NCI-H128 (cell line): ENCODE measurements at regions not wholly inside any gene's neighbourhood (a gene's known extent, or its start where the extent isn't known, plus 50 kb on each side); places are given as distances from the start of the nearest gene placed in this dataset.

Experiments used
- DNase-seq: peaks from one replicate; lab custom pipeline; 2025; ENCODE audit not compliant: unreplicated experiment; lab: John Stamatoyannopoulos, UW

DNA sequence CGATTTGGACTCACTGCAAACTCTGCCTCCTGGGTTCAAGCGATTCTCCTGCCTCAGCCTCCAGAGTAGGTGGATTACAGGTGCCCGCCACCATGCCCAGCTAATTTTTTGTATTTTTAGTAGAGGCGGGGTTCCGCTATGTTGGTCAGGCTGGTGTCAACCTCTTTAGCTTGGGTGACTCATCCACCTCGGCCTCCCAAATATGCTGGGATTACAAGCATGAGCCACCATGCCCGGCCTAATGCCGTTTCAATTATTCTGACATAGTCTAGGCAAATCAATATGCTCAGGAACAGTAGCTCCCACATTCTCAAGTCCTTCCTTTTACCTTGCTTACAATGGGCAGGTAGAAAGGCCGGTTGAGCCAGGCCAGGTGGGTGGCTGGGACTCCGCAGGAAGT is 82.0 kb upstream of the EEA1 start:
- no peak for DNase-seq

- DNase-seq: no peak
Measured at GRCh38 chr12:93015871-93016751, 87.0 kb upstream of the EEA1 start.

GRCh38 chr12:93016752-93017350 is 87.8 kb upstream of the EEA1 start:
- DNase-seq: no peak

GRCh38 chr12:93018610-93019009 is 89.5 kb upstream of the EEA1 start:
- DNase-seq: no peak

DNA sequence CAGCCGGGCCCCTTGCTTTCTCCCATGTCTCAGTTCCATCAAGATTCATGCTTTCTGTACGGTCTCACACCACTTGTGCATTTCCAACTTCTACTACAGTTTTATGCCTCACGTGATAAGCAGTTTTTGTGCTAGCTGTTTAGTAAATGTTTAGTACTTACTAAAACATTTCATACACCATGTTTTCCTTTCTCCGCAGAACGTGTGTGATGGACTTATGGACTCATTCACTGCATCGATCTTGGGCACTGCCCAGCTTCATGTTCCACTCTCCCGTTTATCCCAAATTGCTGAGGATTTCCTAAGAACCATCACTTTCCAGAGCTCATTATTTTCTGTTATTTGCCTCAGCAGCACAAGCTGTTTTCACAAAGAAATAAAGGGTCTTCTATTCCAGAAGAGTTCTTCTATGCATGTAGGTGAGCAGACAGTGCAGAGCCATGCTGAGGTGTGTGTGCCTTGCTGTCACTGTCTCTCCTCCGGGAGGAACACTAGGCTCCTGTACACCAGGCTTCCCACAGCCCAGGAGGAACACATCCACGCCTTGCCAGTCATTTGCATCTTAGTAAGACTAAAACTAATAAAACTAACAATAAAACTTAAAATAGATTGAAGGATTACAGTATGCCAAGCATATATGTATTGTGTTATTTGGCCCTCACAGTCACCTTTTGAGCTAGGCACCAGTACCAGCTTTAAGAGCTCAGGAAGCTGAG is 90.3 kb upstream of the EEA1 start:
- DNase-seq: no peak

- DNase-seq: no peak
Measured at GRCh38 chr12:93019975-93020630, 91.0 kb upstream of the EEA1 start.

DNA sequence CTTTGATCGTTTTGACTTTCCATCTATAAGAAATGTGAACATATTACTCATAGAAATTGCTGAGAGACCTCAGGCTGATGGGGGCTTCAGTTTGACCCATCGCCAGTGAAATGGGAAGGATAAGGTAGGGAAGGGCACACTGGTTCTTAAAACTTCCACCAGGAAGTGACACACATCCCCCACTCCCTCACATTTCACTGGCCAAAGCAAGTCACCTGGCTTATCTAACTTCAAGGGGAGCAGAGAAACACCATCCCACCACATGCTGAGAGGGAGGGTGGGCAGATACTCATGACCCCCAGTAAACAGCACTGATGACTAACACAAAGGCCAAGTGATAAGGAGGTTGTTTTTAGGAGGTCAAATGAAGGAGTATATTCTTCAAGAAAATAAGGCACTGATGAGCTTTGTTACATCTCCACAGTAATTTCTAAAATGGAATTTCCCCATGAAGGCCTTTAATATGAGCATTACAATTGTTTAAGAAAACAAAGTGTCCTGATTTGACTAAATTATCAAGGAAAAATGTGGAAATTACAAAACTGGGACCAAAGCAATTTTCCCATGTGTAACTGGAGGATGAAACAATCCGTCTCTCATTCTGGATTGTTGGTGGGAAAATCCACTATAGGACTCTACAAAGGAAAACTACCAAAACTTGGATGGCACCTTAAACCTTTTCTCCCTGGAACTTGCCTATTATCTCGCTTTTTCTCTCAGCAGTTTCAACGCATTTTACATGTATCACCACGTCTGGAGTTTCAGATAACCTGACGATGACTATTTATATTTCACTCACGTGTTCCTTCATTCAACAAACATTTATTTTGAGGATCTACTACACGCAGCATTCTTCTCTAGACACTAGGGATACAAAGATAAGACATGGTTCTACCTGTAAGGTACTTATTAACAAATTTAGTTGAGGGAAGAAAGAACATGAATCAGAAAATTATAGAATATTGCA is 91.8 kb upstream of the EEA1 start:
- DNase-seq: no peak

- no peak for DNase-seq
Measured at GRCh38 chr12:93022603-93023340, 93.7 kb upstream of the EEA1 start.

DNA sequence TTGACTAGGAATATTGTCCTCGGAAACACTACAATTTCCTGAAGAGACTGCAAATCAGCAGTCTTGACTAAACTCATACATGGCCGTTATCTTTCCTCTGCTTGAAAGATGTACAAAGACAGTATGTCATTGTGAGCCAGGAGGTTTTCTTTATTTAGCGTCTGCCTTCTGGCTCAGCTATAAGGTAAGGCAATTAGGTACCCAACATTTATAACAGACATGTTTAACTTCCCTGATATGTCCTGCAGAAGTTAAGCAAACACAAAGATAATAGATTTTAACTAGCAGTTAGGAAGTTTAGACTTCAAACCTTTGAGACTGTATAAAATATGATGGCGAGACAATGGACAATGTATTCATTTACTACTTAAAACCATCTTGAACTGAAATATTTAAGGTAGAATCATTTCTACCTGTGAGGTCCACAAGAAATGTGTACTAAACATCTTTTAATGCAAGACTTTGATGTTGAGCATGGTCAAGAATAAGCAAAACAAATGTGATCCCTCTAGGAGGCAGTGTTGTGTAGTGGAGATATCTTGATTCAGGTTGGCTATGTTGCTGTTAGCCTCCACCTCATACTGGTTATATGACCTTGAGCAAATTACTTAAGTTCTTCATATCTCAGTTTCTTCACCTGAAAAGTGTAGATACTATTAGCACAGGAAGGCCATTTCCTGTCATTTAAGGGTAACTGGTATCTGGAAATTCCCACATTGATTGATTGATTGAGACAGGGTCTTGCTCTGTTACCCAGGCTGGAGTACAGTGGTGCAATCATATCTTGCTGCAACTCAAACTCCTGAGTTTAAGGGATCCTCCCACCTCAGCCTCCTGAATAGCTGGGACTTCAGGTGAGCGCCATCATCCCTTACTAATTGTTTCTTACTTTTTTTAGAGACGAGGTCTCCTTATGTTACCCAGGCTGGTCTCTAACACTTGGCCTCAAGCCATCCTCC is 96.3 kb upstream of the EEA1 start:
- DNase-seq: no peak

DNA sequence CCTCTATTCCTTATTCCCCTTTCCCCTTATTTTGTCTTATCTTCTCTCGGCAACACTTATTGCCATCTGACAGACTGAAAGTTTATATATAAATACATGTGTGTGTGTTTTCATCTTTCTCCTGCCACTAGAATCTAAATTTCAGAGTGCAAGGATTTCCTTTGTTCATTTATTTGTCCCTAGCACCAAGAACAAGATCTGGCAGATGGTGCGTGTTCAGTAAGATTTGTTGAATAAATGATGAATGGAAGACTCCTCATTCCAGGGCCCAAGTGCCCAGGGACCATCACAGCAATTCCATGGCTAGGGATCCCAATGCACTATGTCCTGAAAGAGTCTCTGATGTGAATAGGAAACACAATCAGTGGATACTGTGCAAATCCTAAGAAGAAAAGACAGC is 97.9 kb upstream of the EEA1 start:
- no peak for DNase-seq

- no peak for DNase-seq
Measured at GRCh38 chr12:93029091-93029490, 100.0 kb upstream of the EEA1 start.

DNA sequence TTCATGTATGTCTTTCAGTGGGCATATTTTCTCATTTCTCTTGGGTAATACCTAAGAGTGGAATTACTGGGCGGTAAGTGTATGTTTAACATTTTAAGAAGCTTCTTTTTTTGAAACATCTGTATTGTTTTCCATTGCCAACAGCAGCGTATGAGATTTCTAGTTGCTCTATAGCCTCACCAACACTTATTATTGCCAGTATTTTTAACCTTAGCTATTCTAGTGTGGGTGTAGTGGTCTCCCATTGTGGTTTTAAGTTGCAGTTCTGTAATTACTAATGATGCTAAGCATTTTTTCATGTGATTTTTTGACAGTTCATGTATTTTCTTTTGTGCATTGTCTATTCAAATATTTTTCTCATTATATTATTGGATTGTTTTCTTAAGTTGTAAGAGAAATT is 101.9 kb upstream of the EEA1 start:
- no peak for DNase-seq

- DNase-seq: no peak
Measured at GRCh38 chr12:93032758-93033157, 103.7 kb upstream of the EEA1 start.

GRCh38 chr12:93033948-93034347 is 104.9 kb upstream of the EEA1 start:
- DNase-seq: no peak

DNA sequence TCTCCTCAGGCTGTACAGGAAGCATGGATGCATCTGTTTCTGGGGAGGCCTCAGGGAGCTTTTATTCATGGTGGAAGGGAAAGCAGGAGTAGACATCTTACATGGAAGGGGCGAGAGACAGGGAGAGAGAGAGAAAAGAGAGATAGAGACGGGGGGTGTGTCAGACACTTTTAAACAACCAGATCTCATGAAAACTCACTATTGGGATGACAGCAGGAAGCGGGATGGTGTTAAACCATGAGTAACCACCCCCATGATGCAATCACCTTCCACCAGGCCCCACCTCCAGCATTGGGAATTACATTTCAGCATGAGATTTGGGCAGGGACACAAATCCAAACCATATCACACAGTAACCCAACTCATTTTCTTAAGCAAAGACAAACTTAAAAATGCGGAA is 110.0 kb upstream of the EEA1 start:
- no peak for DNase-seq

DNA sequence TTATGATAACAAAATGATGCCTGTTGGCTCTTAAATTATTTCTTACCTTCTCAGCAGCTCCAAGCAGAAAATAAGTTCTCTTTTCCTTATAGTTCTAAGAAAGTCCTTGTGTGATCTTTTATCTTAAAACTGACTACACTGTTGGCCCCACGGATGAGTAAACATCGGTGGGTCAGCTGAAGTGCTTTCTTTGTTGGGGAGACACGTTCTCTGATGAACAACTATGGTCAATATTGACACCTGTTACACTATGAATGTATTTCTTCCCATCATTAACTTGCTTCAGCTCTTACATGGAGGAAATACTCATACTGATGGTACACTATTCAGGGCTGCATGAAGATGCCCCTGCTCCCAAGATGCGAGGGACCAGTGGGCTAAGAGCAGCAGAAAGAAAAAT is 110.8 kb upstream of the EEA1 start:
- no peak for DNase-seq

DNA sequence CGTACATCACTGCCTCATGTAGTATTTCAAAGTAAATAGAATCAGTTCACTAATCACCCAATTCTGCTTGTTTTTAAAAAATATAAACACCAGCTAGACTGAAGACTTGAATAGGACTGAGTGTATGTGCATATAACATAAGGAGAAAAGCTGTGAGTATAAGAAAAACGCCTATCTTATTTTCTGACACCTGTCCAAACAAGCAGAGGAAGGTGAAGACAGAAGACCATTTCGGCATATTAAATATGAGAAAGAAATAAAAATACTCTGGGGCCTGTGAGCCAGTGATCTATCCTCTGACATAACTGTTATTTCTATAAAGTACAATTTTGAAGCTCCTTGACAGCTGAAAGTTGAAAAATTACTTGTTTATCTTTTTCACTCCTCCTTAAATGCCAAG is 111.3 kb upstream of the EEA1 start:
- DNase-seq: no peak

DNA sequence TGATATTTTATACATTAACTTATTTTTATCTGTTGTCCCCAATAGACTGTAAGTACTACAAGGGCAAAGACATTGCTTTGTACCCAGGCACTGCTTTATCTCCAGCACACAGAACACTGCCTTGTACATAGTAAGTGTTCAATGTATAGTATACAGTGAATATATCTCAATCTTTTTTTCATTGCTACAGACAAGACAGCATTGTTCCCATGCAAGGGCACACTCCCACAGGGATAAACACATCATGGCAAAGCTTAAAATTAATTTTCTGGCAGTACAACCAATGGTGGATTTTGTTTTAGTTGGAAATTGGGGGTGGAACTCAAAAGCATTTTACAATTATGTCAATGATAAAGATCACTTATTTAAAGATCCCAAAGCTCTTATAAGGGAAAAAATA is 112.3 kb upstream of the EEA1 start:
- DNase-seq: no peak

- no peak for DNase-seq
Measured at GRCh38 chr12:93042283-93042682, 113.2 kb upstream of the EEA1 start.
